Ammon's horn (tissue), 1 donor: ENCODE measurements at regions not wholly inside any gene's neighbourhood (a gene's known extent, or its start where the extent isn't known, plus 50 kb on each side); places are given as distances from the start of the nearest gene placed in this dataset.

Experiments used
- DNase-seq: peaks from one replicate; pipeline ENCODE4 v3.0.0-alpha.2; 2016; ENCODE audit warnings: low spot score

DNA sequence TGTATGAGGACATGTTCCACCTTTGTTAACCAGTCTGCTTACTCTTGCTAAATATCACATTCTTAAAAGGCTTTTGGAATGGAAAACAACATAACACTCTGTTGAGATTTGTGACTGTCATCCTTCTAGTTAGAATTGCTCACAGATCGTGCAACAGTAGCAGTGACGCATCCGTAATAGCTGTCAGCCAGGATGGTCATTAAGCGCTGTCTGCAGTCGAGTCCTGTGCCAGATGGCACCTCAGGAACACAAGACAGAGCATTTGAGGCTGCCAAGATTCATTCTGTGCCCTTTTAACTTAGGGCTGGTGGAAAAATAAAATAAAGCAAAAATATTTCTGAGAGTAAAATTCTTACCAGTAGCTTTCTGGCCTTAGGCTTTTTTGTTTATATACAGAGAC, 348.6 kb downstream of the ANKRD7 start:
- DNase-seq: peak; percentile 69

DNA sequence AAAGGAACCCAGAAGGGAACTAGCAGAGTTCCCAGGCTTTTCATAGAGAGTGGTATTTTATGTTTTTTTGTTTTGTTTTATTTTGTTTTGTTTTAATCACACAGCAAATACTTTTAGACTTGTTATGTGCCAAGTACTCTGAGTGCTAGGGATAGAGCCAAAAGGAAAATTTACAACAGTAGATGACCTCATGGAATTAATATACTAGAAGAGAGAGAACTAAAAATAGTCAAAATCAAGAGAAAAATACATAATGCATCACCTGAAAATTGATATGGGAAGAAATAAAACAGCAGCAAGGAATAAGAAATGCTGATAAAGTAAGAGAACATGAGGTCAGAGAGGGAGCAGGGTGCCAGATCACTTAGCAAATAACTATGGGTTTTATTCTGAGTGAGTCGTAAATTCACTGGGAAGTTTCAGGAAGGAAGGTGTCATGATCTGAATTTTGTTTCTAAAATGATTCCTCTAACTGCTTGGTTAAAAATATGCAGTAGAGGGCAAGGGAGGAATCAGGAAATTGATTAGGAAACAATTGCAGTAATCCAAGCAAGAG, 351.0 kb downstream of the ANKRD7 start:
- DNase-seq: no peak

DNA sequence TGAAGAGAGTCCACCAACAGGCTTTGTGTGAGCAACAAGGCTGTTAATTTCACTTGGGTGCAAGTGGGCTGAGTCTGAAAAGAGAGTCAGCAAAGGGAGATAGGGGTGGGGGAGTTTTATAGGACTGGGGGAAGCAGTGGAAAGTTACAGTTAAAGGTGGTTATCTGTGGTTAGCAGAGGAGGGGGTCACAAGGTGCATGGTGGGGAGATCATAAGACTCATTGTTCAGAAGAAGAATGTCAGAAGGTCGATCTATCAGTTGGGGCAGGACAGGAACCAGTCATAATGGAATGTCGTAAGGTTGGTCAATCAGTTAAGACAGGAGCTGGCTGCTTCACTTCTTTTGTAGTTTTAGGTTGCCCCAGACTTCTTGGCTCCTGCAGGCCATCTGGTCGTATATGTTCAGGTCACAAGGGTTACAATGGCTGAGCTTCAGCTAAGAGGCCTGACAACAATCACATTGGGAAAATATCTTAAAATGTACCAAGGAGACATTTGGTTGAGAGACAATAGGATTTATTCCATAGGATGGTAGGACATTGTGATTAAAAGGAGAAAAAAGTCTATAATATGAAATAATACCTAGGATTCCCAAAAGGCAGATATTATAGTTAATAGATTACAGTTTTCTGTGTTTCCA, 356.4 kb downstream of the ANKRD7 start:
- no peak for DNase-seq

DNA sequence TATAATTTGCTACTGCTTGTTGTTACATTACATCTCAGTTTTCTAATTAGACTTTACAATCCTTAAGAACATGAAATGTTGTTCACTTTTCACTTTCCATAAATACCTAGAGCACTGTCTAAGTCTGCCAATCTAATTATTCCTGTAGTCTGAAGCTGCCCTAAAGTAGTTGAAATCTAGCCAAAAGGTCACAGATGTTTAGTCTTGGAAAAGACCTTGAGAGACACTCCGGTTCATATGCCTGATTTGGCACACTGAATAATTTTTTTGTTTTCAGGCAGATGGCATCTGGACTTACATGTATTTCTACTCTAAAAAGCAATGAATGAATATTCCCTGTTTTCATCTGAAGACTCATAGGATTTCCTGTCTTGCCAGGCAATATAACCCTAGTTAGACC, 359.1 kb downstream of the ANKRD7 start:
- DNase-seq: no peak

DNA sequence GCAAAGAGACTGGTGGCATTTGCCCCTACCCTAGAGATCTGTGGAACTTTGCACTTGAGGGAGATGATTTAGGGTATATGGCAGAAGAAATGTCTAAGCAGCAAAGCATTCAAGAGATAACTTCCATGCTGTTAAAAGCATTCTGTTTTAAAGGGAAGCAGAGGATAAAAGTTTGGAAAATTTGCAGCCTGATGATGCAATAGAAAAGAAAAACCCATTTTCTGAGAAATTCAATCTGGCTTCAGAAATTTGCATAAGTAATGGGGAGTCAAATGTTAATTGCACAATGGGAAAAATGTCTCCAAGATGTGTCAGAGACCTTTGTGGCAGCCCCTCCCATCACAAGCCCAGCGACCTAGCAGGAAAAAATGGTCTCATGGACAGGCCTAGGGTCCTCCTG, 361.7 kb downstream of the ANKRD7 start:
- no peak for DNase-seq

DNA sequence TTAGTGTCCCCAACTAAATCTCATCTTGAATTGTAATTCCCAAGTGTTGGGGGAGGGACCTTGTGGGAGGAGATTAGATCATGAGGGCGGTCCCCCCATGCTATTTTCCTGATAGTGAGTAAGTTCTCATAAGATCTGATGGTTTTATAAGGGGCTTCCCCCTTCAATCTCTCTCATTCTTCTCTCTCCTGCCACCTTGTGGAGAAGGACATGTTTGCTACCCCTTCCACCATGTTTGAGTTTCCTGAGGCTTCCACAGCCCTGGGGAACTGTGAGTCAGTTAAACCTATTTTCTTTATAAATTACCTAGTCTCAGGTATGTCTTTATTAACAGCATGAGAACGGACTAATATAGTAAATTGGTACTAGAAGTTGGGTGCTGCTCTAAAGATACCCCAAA, 365.6 kb downstream of the ANKRD7 start:
- no peak for DNase-seq

DNA sequence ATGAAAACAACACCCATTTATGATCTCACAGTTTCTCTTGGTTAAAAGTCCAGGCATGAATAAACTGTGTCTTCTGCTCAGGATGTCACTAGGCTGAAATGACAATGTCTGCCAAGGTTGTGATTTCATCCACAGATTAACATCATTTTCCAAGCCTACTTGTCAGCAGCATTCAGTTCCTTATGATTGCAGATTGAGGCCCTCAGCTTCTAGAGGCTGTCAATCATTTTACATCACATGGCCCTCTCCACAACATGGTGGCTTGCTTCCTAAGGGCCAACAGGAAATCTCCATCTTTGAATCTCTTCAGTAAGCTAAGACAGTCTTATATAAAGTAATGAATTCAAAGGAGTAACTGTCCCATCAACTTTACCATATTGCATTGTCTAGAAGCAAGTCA, 377.6 kb downstream of the ANKRD7 start:
- no peak for DNase-seq

DNA sequence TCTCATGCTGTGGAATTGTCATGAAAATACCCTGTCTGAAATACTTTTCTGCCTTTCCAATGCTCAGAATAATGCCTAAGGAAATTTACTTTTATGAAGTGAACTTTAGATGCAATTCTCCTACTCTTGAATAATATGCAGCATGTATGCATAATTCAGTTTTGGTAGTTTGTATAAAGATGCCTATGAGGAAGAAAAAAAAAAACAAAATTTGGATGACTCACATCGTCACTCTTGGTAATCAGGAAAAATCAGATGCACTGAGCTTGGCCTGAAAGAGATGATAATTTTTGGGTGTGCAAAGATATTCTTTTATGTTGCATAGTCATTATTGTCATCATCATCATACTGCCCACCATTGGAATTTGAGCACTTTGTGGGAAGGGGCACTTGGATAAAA, 382.1 kb downstream of the ANKRD7 start:
- DNase-seq: no peak

DNA sequence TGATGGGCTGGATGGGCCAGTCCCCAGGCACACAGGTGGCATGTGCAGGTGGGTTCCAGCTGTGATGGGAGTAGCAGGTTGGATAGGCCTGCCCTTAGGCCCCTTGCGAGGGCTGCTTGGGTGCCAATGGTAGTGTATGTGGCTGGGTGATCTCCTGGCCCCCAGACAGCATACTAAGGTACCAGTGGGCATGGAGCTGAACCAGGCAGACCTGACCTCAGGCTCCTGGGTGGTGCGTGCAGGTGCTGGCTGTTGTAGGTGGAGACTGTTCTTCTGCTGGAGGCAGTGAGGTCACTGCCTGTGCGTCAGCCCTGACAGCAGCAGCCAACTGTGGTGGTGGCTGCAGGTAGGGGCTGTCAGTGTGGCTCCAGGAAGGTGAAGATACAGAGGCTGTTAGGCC, 384.7 kb downstream of the ANKRD7 start:
- DNase-seq: no peak

DNA sequence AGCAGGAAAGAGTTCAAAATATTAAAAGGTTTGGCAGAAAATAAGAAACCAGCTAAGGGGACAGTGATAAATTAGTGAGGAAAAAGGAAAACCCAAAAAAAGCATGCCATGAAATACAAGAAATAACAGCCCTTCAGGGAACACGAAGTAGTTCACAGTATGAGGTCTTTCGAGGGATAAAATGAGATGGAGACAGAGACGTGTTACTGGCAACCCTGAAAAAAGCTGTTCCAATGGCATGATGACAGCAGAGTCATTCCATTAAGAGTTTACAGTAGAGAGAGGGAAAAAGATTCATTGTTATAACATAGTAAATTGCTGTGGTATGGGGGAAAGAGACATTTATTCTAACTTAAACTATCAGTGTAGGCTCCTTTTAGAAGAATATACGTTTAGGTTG, 391.2 kb downstream of the ANKRD7 start:
- DNase-seq: no peak

DNA sequence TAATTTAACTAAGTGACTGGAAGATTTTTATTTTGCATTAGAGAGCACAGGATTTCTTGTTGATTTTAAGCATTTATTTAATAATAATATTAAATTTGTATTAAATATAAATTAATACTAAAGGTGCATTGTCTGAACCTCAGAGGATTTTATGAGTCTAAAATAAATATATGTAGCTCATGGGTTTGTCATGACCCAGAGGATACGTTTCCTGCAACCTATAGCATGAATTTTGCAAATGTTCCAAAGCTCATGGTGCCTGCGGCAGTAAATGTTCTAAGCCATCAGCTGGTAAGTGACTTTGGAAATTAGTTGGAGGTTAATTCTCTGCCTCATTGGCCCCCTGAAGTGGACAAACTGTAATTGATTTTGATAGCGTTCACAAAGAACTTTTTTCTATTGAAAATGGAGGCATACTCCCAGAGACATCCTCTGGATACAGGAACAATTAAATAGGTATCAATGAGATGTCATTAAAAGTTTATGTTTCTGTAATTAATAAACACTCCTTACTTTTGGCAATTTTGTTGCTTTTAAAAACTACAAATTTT, 397.4 kb downstream of the ANKRD7 start:
- DNase-seq: no peak

DNA sequence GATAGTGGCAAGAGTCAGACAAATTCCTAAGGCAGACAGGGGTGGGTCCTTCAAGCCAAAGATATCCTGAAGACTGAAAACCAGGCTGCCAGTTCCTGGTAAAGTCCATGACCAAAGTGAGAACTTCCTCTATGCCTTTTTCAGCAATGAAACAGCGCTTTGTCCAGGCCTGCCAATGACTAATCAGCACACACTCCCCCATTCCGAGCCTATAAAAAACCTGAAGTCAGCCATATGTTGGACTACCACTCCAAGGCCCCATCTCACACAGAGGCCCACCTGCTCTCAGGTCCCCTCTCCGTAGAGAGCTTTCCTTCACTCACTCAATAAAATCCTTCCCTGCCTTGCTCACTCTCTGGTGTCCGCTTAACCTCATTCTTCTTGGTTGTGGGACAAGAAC, 402.2 kb downstream of the ANKRD7 start:
- no peak for DNase-seq

DNA sequence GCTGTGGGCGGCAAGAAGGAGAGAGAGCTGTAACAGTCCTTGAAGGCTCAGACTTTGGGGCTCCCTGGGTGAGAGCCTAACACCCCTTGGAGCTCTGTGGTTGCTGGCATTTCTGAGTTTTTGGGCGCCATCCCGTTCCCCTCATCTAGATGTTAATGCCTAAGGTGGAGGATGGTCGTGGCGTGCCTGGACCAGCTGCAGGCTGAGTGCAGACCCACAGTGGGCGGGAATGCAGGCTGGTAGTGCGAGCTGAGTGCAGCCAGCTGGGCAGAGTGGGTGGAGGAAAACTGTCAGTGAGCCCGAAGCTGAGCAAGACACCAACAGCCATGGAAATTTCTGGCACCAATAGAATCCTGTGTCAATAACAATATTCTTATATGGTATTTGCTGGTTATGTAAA, 403.0 kb downstream of the ANKRD7 start:
- DNase-seq: peak; percentile 28

DNA sequence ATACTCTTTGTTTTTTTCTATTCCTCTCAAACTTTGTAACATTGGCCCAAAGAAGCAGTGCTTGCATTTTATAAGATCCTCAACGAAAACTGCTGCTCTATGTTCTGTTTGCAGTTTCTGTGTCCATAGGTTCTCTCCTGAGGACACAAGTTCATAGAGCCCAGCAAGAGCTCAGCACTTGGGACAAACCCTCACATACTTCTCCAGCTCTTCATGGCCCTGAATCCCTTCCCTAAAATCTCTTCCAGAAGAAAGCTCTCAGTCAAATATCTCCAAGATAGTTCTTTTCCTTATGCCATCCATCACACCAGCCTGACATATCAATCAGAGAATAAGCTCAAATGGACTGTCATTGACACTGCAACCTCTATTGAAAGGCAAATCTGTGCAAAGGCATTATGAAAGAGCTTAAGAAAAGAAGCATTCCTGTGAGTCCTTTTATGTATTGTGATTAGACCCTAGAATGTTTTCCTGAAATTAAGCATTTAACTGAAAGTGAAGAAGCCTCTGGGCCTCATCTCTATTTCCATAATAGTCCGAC, 405.5 kb downstream of the ANKRD7 start:
- no peak for DNase-seq

DNA sequence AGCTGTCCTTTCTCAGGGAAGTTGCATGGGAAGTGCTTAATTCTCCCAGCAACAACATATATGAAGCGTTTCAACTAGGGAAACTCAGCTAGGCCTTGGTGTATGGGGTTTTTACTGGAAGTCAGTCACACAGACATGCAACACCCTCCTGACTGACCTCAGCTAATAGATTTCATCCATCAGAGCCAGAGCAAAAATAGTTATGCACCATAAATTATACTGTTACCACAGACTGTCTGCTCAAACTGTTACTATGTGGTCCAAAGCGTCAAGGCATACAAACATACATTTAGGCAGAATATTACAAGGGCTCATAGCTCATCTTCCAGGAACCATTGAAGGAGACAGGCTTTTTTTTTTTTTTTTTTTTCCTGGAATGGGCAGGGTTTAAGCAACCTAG, 417.9 kb downstream of the ANKRD7 start:
- DNase-seq: no peak

DNA sequence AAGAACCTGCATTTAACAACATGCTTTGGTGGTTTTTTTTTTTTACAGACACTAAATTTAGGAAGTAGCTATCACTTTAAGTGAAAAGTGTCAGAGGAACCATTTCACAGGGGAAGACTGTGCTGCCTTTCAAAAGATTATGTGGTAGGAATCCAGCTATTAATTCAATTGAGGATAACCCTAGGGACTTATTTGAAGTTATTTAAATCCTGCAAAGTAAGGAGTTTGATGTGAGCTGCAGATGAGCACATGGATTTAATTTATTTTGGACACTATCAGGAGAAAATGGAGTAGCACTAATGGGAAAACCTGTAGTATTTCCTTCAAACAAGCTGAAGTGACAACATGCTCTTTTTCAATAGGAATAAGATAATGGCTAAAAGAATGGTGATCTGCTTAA, 419.8 kb downstream of the ANKRD7 start:
- DNase-seq: no peak

DNA sequence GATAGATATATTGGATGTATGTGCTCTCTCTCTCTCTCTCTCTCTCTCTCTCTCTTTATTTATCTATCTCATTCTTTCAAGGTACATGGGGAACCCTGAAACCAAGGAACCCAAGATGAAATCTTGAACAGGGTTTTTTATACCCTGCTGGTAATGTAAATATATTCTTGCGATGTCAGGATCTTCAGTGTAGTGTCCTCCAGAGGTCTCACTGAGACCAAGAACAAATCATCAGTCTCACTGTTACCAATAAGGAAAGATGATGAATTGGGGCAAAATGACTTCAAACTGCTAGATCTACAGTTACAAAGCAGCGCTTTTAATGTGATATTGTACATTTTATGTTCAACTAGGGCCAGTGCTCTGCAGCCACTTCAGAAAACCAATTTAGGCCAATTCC, 423.5 kb downstream of the ANKRD7 start:
- DNase-seq: no peak

DNA sequence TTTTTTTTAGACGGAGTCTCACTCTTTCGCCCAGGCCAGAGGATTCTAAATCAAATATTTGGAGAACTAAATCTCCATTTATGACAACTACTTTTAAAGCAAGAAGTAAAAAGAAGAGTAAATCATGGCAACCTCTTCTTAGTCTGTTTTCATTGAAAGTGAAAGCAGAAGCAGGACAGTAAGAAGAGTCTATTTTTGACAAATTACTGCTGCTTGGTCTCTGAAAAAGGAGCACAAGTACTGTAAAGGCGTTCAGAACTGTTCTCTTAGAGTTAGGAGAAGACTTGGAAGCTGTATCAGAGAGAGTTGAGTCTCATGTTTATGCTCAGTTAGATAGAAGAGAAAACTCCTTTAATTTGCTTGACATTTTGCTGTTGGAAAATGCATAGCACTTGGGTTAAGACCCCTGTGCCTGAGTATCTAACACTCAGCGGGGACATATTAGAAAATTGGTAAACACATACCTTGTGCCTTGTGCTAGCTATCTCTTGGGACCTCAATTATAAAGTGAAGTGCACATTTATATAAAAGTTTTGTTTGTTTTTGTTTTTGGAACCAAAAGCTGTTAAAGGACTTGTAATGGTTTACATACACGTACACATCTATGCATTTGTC, 433.0 kb downstream of the ANKRD7 start:
- no peak for DNase-seq

DNA sequence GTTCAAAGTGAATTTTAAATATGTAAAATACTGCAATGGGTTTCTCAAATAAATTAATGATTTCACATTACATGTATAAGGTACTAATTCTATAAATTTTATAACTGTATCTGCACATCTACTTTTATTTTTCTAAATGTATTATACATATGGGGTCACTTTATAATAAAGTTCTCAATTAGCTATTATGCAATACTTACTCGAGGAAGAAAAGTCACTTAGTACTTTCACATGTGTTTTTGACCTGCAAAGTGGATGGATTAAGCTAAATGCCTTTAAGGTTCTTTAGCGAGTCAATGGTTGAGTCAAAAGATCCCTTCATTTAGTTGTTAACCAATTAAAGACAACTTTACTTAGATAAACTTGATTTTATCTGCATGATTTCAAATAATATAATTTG, 437.8 kb downstream of the ANKRD7 start:
- DNase-seq: no peak

DNA sequence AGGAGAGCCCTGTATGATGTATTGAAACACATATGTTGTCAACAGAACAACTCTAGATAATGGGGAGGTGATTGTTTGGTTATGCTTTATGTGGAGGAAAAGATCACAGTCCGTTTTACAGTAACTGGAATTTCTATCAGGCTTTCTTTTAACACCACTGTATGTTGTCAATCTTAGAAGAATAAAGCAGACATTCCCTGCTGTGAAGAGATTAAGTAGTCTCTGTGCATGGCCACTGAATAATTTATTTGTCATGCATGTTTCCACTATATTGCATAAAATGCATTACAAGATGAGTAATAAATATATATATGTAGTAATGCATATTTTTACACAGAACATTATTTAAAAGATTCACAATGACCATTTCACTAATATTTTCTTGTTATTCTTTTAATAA, 440.0 kb downstream of the ANKRD7 start:
- DNase-seq: no peak

DNA sequence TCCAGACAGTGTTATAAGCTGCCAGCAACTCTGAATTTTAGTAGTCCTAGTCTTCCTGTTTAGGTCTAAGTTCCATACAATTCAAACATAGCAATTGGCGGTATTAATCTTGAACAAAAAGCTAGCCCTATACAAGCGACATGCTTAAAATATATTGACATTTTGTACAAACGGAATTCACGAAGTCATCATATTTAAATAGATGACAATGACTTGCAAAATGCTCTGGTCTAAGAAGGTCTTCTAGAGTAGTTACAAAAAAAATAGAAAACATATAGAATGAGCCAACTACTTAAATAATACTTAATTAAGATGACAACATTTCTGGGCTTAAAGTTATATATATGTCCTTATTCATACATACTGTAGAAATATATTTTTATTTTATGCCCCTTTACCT, 446.6 kb downstream of the ANKRD7 start:
- DNase-seq: no peak

DNA sequence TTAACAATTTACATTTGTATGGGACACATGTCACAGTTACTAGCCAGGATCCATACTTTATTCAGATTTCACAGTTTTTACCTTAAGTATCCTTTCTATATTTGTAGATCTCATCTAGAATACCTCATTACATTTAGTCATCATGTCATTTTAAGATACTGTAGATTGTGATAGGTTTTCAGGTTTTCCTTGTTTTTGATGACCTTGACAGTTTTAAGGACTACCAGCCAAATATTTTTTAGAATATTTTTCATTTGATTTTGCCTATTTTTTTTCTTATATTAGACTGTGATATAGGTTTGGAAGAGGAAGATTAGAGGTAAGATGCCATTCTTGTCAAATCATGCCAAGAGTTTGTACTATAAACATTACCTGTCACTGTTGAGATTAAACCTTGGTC, 460.3 kb downstream of the ANKRD7 start:
- DNase-seq: no peak

DNA sequence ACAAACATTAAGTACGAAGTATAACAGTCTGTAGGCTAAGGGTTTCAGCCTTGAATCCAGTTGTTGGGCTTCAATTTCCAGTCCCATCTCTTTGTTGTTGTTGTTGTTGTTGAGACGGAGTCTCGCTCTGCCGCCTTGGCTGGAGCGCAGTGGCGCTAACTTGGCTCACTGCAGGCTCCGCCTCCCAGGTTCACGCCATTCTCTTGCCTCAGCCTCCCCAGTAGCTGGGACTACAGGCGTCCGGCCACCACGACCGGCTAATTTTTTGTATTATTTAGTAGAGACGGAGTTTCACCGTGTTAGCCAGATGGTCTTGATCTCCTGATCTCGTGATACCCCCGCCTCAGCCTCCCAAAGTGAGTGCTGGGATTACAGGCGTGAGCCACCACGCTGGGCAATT, 464.9 kb downstream of the ANKRD7 start:
- DNase-seq: no peak

DNA sequence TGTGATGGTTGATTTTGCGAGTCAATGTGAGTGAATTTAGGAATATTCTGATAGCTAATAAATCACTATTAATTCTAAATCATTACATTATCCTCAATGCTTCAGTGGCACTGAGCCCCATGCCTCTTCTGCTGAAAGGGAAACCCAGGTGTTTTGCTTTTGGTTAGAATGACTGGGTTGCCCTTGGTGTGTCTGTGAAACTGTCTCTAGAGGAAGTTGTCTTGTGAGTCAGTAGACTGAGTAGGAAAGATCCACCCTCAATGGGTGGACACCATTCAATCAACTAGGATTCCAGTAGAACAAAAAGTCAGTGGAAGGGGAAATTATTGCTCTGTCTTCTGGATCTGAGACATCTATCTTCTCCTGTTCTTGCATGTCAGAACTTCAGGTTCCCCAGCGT, 472.4 kb downstream of the ANKRD7 start:
- no peak for DNase-seq
